ENCODE measurements at regions not wholly inside any gene's neighbourhood (a gene's known extent, or its start where the extent isn't known, plus 50 kb on each side); places are given as distances from the start of the nearest gene placed in this dataset.

DNA sequence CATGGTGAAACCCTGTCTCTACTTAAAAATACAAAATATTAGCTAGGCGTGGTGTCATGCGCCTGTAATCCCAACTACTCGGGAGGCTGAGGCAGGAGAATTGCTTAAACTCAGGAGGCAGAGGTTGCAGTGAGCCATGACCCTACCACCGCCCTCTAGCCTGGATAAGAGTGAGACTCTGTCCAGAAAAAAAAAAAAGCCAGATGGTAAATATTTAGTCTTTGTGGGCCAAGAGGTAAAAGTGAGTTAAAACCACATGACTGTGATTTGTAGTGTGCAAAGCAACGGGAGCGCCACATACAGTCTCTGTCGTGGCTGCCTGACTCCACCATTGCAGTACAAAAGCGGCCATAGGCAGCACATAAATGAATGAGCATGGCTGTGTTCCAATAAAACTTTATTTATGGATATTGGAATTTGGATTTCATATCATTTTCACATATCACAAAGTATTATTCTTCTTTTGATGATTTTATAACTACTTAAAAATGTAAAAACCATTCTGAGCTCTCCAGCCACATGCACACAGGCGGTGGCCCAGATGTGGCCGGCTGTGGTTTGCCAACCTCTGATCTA, 51.8 kb upstream of the CASZ1 start:
- H3K9me3 ChIP-seq (ENCODE audit: control insufficient read depth in 4 of 4, insufficient read depth in 3 of 4, low read length in 3 of 4) = peaks cover 0 to 12% (median under 1%) of the 10 kb centered on the region in 4 donors
- WGBS, 2 donors = 86 to 89% methylated on average over 10 of the region's 10 CpGs
- ATAC-seq (ENCODE audit: insufficient read depth, low FRiP score) (no peak), DNase-seq (no peak)
- no peak overlapping the region for H3K4me3 ChIP-seq
- no peak overlapping the region for H3K9ac ChIP-seq (ENCODE audit: insufficient read depth in 1 of 2, low read length in 2 of 2)
- no peaks in the 10 kb centered on the region for H3K4me1 ChIP-seq (ENCODE audit: control insufficient read depth in 5 of 5, insufficient read depth in 5 of 5, low read length in 5 of 5)
- TF ChIP-seq, protein P1, sequence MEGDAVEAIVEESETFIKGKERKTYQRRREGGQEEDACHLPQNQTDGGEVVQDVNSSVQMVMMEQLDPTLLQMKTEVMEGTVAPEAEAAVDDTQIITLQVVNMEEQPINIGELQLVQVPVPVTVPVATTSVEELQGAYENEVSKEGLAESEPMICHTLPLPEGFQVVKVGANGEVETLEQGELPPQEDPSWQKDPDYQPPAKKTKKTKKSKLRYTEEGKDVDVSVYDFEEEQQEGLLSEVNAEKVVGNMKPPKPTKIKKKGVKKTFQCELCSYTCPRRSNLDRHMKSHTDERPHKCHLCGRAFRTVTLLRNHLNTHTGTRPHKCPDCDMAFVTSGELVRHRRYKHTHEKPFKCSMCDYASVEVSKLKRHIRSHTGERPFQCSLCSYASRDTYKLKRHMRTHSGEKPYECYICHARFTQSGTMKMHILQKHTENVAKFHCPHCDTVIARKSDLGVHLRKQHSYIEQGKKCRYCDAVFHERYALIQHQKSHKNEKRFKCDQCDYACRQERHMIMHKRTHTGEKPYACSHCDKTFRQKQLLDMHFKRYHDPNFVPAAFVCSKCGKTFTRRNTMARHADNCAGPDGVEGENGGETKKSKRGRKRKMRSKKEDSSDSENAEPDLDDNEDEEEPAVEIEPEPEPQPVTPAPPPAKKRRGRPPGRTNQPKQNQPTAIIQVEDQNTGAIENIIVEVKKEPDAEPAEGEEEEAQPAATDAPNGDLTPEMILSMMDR (IDR thresholded peaks at IDR 0.05; ENCODE audit: control extremely low read depth, extremely low read depth) = no peak
- H3K27me3 ChIP-seq (ENCODE audit: control insufficient read depth in 3 of 3, insufficient read depth in 3 of 3, low read length in 2 of 3) = no peaks in the 10 kb centered on the region
- no peak overlapping the region for H3K27ac ChIP-seq (ENCODE audit: low read depth in 1 of 2, low read length in 1 of 2)
- no peaks in the 10 kb centered on the region for H3K36me3 ChIP-seq (ENCODE audit: control insufficient read depth in 4 of 4, insufficient read depth in 4 of 4, low read length in 4 of 4)

DNA sequence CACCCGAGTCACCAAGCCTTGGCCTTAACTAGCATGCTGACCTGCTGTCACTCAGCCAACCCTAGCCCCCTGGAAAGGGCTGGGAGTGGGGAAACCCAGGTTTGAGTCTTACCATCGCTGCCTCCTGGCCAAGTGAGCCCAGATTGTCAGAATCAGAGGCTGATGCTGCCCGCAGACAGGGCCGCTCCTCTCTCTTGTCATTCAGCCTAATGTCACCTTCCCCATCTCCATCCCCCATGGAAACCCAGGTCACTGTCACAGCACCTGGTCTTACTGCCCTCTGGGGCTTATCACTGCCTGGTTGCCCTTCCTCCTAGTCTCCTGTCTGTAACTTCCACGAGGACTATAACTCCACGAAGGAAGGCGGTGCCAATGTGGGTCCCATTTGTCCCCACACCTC, 53.6 kb upstream of the CASZ1 start:
- H3K9me3 ChIP-seq (ENCODE audit: control insufficient read depth in 4 of 4, insufficient read depth in 3 of 4, low read length in 3 of 4) = peaks cover 0 to 4% (median 2%) of the 10 kb centered on the region in 4 donors
- peaks cover 0 to 3% (median 0%) of the 10 kb centered on the region in 5 donors for H3K4me1 ChIP-seq (ENCODE audit: control insufficient read depth in 5 of 5, insufficient read depth in 5 of 5, low read length in 5 of 5)
- TF ChIP-seq, protein P1 (IDR thresholded peaks at IDR 0.05; ENCODE audit: control extremely low read depth, extremely low read depth) = no peak
- no peaks in the 10 kb centered on the region for H3K36me3 ChIP-seq (ENCODE audit: control insufficient read depth in 4 of 4, insufficient read depth in 4 of 4, low read length in 4 of 4)
- no peaks in the 10 kb centered on the region for H3K27me3 ChIP-seq (ENCODE audit: control insufficient read depth in 3 of 3, insufficient read depth in 3 of 3, low read length in 2 of 3)
- no peak overlapping the region for H3K9ac ChIP-seq (ENCODE audit: insufficient read depth in 1 of 2, low read length in 2 of 2)
- H3K27ac ChIP-seq (ENCODE audit: low read depth in 1 of 2, low read length in 1 of 2) = no peak overlapping the region
- DNase-seq = no peak
- no peak for ATAC-seq (ENCODE audit: insufficient read depth, low FRiP score)
- no peak overlapping the region for H3K4me3 ChIP-seq
- WGBS, 2 donors = 79 to 83% methylated on average over 6 to 7 of the region's 7 CpGs

DNA sequence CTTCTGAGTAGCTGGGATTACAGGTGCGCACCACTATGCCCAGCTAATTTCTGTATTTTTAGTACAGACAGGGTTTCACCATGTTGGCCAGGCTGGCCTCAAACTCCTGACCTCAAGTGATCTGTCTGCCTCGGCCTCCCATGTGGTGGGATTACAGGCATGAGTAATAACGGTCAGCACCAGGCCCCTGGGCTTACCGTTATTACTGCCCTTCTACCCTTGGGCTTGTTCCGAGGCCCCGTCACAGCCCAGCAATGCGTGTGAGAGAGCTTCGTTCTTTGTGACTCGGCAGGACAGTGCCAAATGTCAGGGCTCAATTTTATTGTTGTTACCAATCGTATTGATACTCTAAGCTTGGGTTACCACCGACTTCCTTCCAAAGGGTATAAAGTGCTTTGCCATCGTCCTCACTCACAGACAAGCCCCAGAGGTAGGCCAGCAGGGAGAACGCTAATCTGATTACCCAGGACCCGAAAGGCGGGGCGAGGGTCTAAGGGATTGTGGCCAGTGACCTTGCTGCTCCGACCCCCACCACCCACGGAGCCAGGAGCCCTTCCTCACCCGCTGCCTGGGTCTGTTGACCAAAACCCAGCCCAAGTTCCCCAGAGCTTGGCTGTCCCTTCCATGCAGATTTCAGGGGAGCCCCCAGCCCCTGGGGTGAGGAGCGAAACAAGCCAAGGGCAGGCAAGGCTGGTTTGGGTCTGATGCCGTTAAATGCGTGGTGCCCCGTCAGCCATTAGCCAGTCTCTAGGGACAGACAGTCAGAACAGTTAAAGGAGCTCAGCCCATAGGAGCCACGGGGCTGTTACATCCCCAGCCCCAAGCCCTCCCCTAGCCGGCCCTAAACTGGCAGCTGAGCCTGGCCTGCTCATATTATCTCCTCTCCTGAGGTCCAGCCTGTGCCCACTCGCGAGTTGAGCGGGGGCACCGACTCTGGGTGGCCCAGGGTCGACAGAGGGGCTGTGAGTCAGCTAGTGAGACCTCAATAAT, 54.9 kb upstream of the CASZ1 start:
- TF ChIP-seq, protein P1 (IDR thresholded peaks at IDR 0.05; ENCODE audit: control extremely low read depth, extremely low read depth) = no peak
- Histone ChIP-seq H3K9ac (ENCODE audit: insufficient read depth in 1 of 2, low read length in 2 of 2) (no peak overlapping the region), H3K36me3 (ENCODE audit: control insufficient read depth in 4 of 4, insufficient read depth in 4 of 4, low read length in 4 of 4) (no peaks in the 10 kb centered on the region), H3K27me3 (ENCODE audit: control insufficient read depth in 3 of 3, insufficient read depth in 3 of 3, low read length in 2 of 3) (no peaks in the 10 kb centered on the region), H3K4me3 (no peak overlapping the region), H3K27ac (ENCODE audit: low read depth in 1 of 2, low read length in 1 of 2) (no peak overlapping the region), H3K4me1 (ENCODE audit: control insufficient read depth in 5 of 5, insufficient read depth in 5 of 5, low read length in 5 of 5) (peaks cover 0 to 3% (median 0%) of the 10 kb centered on the region in 5 donors), H3K9me3 (ENCODE audit: control insufficient read depth in 4 of 4, insufficient read depth in 3 of 4, low read length in 3 of 4) (peaks cover 0 to 4% (median 1%) of the 10 kb centered on the region in 4 donors)
- WGBS, 2 donors = 88 to 89% methylated on average over 30 of the region's 30 CpGs
- no peak for DNase-seq
- no peak for ATAC-seq (ENCODE audit: insufficient read depth, low FRiP score)

All from lung (tissue), 11 donors.